HuH-7.5 (cell line): ENCODE measurements at regions not wholly inside any gene's neighbourhood (a gene's known extent, or its start where the extent isn't known, plus 50 kb on each side); places are given as distances from the start of the nearest gene placed in this dataset.

Source experiments
- DNase-seq: peaks from one replicate; pipeline ENCODE4 v3.0.0; 2011; ENCODE audit warnings: low spot score

- DNase-seq = no peak
Measured at GRCh38 chr5:106205916-106206571, 1464.7 kb downstream of the EFNA5 start.

- no peak for DNase-seq
Measured at GRCh38 chr5:106202035-106202434, 1468.7 kb downstream of the EFNA5 start.

GRCh38 chr5:106200971-106201370 is 1469.8 kb downstream of the EFNA5 start:
- DNase-seq = no peak

GRCh38 chr5:106195679-106196474 is 1474.9 kb downstream of the EFNA5 start:
- DNase-seq = no peak

GRCh38 chr5:106189121-106189809 is 1481.5 kb downstream of the EFNA5 start:
- no peak for DNase-seq

- no peak for DNase-seq
Measured at GRCh38 chr5:106185661-106186081, 1485.1 kb downstream of the EFNA5 start.

- DNase-seq = no peak
Measured at GRCh38 chr5:106174903-106175302, 1495.8 kb downstream of the EFNA5 start.

GRCh38 chr5:106172681-106173532 is 1497.8 kb downstream of the EFNA5 start:
- no peak for DNase-seq

- no peak for DNase-seq
Measured at GRCh38 chr5:106171708-106172107, 1499.0 kb downstream of the EFNA5 start.

GRCh38 chr5:106171132-106171531 is 1499.6 kb downstream of the EFNA5 start:
- no peak for DNase-seq

GRCh38 chr5:106167766-106168165 is 1503.0 kb downstream of the EFNA5 start:
- DNase-seq = no peak

GRCh38 chr5:106163233-106163632 is 1507.5 kb downstream of the EFNA5 start:
- no peak for DNase-seq

GRCh38 chr5:106159616-106160015 is 1511.1 kb downstream of the EFNA5 start:
- DNase-seq = no peak

- DNase-seq = peak; percentile 16
Measured at GRCh38 chr5:106154280-106154716, 1516.4 kb downstream of the EFNA5 start.

GRCh38 chr5:106152569-106152968 is 1518.2 kb downstream of the EFNA5 start:
- no peak for DNase-seq

GRCh38 chr5:106142116-106142515 is 1528.6 kb downstream of the EFNA5 start:
- no peak for DNase-seq

- no peak for DNase-seq
Measured at GRCh38 chr5:106140101-106140500, 1530.6 kb downstream of the EFNA5 start.

- DNase-seq = no peak
Measured at GRCh38 chr5:106136061-106136460, 1534.7 kb downstream of the EFNA5 start.

GRCh38 chr5:106135473-106135872 is 1535.3 kb downstream of the EFNA5 start:
- DNase-seq = no peak

GRCh38 chr5:106134549-106134948 is 1536.2 kb downstream of the EFNA5 start:
- DNase-seq = no peak

GRCh38 chr5:106127985-106128384 is 1542.8 kb downstream of the EFNA5 start:
- DNase-seq = no peak

GRCh38 chr5:106127341-106127781 is 1543.4 kb downstream of the EFNA5 start:
- no peak for DNase-seq
